CD4-positive, alpha-beta T cell (primary cell): ENCODE measurements at regions not wholly inside any gene's neighbourhood (a gene's known extent, or its start where the extent isn't known, plus 50 kb on each side); places are given as distances from the start of the nearest gene placed in this dataset.

Experiments
- ATAC-seq: fragments of 200-7000 bp; cut with Tn5 transposase; one replicate; pipeline ENCODE4 v1.10.0; 2022; ENCODE audit warnings: mild to moderate bottlenecking; ENCODE audit not compliant: poor library complexity
- CTCF ChIA-PET: fragments of 350-600 bp; sonication (Branson Sonifier 250); formaldehyde crosslinking; loops from one replicate; lab custom pipeline; 2021; ENCODE audit warnings: antibody characterized with exemption, inconsistent platforms; lab: Charles Lee
- POLR2A ChIA-PET: fragments of 350-600 bp; sonication (Branson Sonifier 250); formaldehyde crosslinking; loops from one replicate; lab custom pipeline; 2021; ENCODE audit warnings: antibody characterized with exemption, inconsistent platforms; lab: Charles Lee
- DNase-seq, 14 experiments: peaks; one replicate each; pipeline ENCODE4 v3.0.0-alpha.2; 2013 to 2020; ENCODE audit warnings: mixed read lengths in 2 of 14
- H3K27ac ChIP-seq, 2 donors: one replicate each; pipeline versions ENCODE4 v1.5.1 to v1.7.0; 2013; ENCODE audit warnings: low read length in 2 of 2, low read depth in 1 of 2, mild to moderate bottlenecking in 1 of 2
- H3K27me3 ChIP-seq, 2 experiments: 1 replicate in 1 of 2; 2 replicates in 1 of 2; pipeline versions ENCODE4 v1.6.1 to v1.7.0; 2013; ENCODE audit warnings: low read length in 2 of 2, control low read depth in 1 of 2, mild to moderate bottlenecking in 1 of 2, moderate library complexity in 1 of 2; ENCODE audit not compliant: insufficient read depth in 2 of 2, control insufficient read depth in 1 of 2
- H3K36me3 ChIP-seq: one replicate; pipeline ENCODE4 v1.6.1; 2013; ENCODE audit warnings: low read length, control low read depth; ENCODE audit not compliant: insufficient read depth
- H3K4me1 ChIP-seq: one replicate; pipeline ENCODE4 v1.6.1; 2013; ENCODE audit warnings: low read length, control low read depth; ENCODE audit not compliant: insufficient read depth
- H3K4me3 ChIP-seq: one replicate; pipeline ENCODE4 v1.5.1; 2013; ENCODE audit warnings: mild to moderate bottlenecking, low read length, moderate library complexity
- H3K9me3 ChIP-seq, 2 experiments: 1 replicate in 1 of 2; 2 replicates in 1 of 2; pipeline versions ENCODE4 v1.6.1 to v1.7.0; 2013; ENCODE audit warnings: low read length in 2 of 2, mild to moderate bottlenecking in 2 of 2, control low read depth in 1 of 2, moderate library complexity in 1 of 2; ENCODE audit not compliant: control insufficient read depth in 1 of 2, insufficient read depth in 1 of 2
- H3K27ac Mint-ChIP-seq: one replicate; pipeline ENCODE4 v1.8.0; 2020; ENCODE audit warnings: mixed read lengths
- H3K27me3 Mint-ChIP-seq: one replicate; pipeline ENCODE4 v1.8.0; 2021; ENCODE audit warnings: mixed read lengths
- H3K36me3 Mint-ChIP-seq: one replicate; pipeline ENCODE4 v1.8.0; 2021; ENCODE audit warnings: low read depth, mixed read lengths
- H3K4me1 Mint-ChIP-seq: one replicate; pipeline ENCODE4 v1.8.0; 2021; ENCODE audit warnings: low read depth, mixed read lengths
- H3K4me3 Mint-ChIP-seq: one replicate; pipeline ENCODE4 v1.8.0; 2020; ENCODE audit warnings: mild to moderate bottlenecking, mixed read lengths
- H3K9me3 Mint-ChIP-seq: one replicate; pipeline ENCODE4 v1.8.0; 2020; ENCODE audit warnings: mixed read lengths
- CTCF ChIP-seq: fragments of 200-600 bp; IDR thresholded peaks from one replicate; pipeline ENCODE4 v1.8.0; 2022; ENCODE audit warnings: antibody characterized with exemption, mild to moderate bottlenecking
- intact Hi-C, 2 experiments: fragments of 100-400 bp; cut with DNase I in 1 of 2; cut with micrococcal nuclease in 1 of 2; formaldehyde crosslinking; loops; one replicate each; pipeline versions ENCODE4 v1.15.1 to v1.9.0; 2023 to 2025; cut with DNase I, micrococcal nuclease

- Histone ChIP-seq H3K27me3 (no peaks in the 10 kb centered on the region), H3K36me3 (no peaks in the 10 kb centered on the region), H3K9me3 (no peaks in the 10 kb centered on the region), H3K4me1 (no peaks in the 10 kb centered on the region), H3K27ac (no peak overlapping the region), H3K4me3 (no peak overlapping the region)
- H3K27ac Mint-ChIP-seq: no peak overlapping the region
- DNase-seq: no peak
- H3K4me3 Mint-ChIP-seq: no peak overlapping the region
- intact Hi-C loops: no loop called here
- no peaks in the 10 kb centered on the region for H3K27me3 Mint-ChIP-seq
- no peak for ATAC-seq
- H3K9me3 Mint-ChIP-seq: peaks cover 8% of the 10 kb centered on the region
- no peak for TF ChIP-seq CTCF
- ChIA-PET POLR2A (no interaction called here), CTCF (no interaction called here)
- H3K4me1 Mint-ChIP-seq: no peaks in the 10 kb centered on the region
- no peaks in the 10 kb centered on the region for H3K36me3 Mint-ChIP-seq
Observed at GRCh38 chr5:106680330-106680729, 990.4 kb downstream of the EFNA5 start.

- H3K4me1 Mint-ChIP-seq: no peaks in the 10 kb centered on the region
- TF ChIP-seq CTCF: no peak
- no peaks in the 10 kb centered on the region for H3K36me3 Mint-ChIP-seq
- Histone ChIP-seq H3K4me1 (no peaks in the 10 kb centered on the region), H3K27ac (no peak overlapping the region), H3K4me3 (no peak overlapping the region), H3K36me3 (no peaks in the 10 kb centered on the region), H3K9me3 (no peaks in the 10 kb centered on the region), H3K27me3 (no peaks in the 10 kb centered on the region)
- POLR2A ChIA-PET: interaction anchor here (0.6 kb wide), 1 partner anchor 15 kb away, joined by 3 read pairs; no protein-coding TSS in a partner anchor
- intact Hi-C loops: no loop called here
- no peak overlapping the region for H3K4me3 Mint-ChIP-seq
- ATAC-seq (no peak), DNase-seq (no peak)
- H3K27ac Mint-ChIP-seq: no peak overlapping the region
- H3K9me3 Mint-ChIP-seq: peaks cover 5% of the 10 kb centered on the region
- CTCF ChIA-PET: no interaction called here
- no peaks in the 10 kb centered on the region for H3K27me3 Mint-ChIP-seq
Observed at GRCh38 chr5:106677057-106677456, 993.7 kb downstream of the EFNA5 start.

GRCh38 chr5:106675687-106676086, 995.0 kb downstream of the EFNA5 start:
- H3K4me3 ChIP-seq: no peak overlapping the region
- no peak overlapping the region for H3K27ac Mint-ChIP-seq
- ATAC-seq: no peak
- no peak for TF ChIP-seq CTCF
- H3K27me3 Mint-ChIP-seq: no peaks in the 10 kb centered on the region
- no peaks in the 10 kb centered on the region for H3K4me1 ChIP-seq
- peaks cover 5% of the 10 kb centered on the region for H3K9me3 Mint-ChIP-seq
- no peaks in the 10 kb centered on the region for H3K9me3 ChIP-seq
- no peak for DNase-seq
- ChIA-PET POLR2A (no interaction called here), CTCF (no interaction called here)
- H3K4me3 Mint-ChIP-seq: no peak overlapping the region
- no peaks in the 10 kb centered on the region for H3K4me1 Mint-ChIP-seq
- no peaks in the 10 kb centered on the region for H3K36me3 Mint-ChIP-seq
- no peaks in the 10 kb centered on the region for H3K27me3 ChIP-seq
- intact Hi-C loops: no loop called here
- H3K27ac ChIP-seq: no peak overlapping the region
- H3K36me3 ChIP-seq: no peaks in the 10 kb centered on the region
